DMS53 treated with DMSO at 0.1 percent for 48 hours (cell line): ENCODE measurements at regions not wholly inside any gene's neighbourhood (a gene's known extent, or its start where the extent isn't known, plus 50 kb on each side); places are given as distances from the start of the nearest gene placed in this dataset.
"Not testable (repeated sequence)": the region's sequence is repeated elsewhere in the genome, so short reads cannot be mapped to it uniquely, and the experiment has no call there.

Experiments
- DNase-seq: peaks from one replicate; lab custom pipeline; 2025; ENCODE audit not compliant: unreplicated experiment; lab: John Stamatoyannopoulos, UW

- DNase-seq: not testable (repeated sequence)
Observed at GRCh38 chr16:29297809-29298177, 108.7 kb downstream of the NPIPB11 start.

DNA sequence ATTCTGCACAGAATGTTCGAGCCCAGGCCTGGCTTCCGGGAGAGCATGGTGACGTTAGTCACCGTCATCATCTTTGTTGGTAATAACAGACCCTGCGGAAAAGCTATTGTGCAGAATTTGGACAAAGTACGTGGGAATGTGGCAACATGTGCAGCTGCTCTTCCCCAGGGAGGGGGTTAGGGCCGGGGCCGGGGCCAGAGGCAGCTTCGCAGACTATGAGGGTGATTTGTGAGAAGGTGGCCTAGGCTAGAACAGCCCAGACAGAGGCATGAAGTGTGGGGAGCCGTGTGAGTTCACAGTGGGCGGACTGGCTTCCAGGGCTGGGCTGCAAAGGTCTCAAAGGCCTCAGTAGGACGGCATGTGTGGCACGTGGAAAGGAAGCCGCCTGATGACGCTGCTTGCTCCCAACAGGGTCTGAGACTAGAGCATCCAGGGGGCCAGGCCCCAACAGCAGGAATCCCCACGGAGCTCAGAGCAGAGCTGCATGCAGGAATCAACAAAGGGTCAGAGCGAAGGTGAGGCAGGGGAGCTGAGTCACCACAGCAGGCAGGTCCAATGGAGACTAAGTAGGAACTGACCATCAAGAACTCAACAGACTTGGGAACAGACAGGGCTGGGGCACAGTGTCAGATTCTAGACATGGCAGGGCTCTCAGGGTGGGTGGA is 109.2 kb downstream of the NPIPB11 start:
- DNase-seq: not testable (repeated sequence)

GRCh38 chr16:29296176-29296575 is 110.3 kb downstream of the NPIPB11 start:
- not testable (repeated sequence) for DNase-seq

GRCh38 chr16:29294951-29295795 is 111.3 kb downstream of the NPIPB11 start:
- DNase-seq: not testable (repeated sequence)

- DNase-seq: not testable (repeated sequence)
Observed at GRCh38 chr16:29294400-29294933, 112.0 kb downstream of the NPIPB11 start.

DNA sequence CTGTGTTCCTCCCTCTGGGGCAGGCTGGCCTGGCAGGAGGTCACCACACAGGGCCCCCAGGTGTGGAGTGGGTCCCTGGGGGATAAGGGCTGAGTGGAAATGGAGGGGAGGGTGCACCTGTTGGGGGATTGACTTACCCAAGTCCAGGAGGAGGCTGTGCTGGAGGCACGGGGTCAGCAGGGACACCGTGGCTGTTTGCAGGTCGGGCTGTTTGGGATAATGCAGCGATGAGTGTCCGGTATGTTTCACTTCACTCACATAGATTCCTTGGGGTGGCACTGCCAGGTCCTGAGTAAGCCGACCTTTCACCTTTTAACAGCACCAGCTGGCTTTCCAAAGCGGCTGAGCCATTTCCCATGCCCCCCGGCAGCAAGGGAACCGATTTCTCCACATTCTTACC is 113.0 kb downstream of the NPIPB11 start:
- not testable (repeated sequence) for DNase-seq

DNA sequence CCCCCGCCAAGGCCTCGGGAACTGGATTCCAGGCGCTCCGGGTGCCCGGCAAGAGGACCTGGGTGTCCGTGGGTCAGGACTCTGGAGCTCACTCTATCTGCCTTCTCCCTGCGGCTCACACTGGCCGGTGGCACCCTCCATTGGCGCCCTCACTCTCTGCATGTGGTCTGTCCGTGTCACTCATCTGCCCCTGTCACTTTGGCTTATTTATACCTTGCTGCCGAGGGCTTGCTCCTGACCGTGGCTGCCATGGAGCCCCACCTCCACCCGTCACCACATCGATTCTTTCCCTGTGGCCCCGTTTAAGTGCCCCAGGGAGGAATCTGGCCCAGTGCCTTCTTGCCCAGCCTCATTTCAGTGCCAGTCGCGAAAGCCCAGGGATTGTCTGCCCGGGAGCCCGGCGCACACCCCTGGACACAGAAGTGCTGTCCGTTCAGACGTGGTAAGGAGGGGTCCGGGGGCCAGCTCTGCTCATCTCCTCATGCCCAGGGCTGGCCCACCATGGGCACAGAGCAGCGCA is 113.5 kb downstream of the NPIPB11 start:
- DNase-seq: not testable (repeated sequence)

- DNase-seq: not testable (repeated sequence)
Observed at GRCh38 chr16:29291329-29292271, 114.9 kb downstream of the NPIPB11 start.

DNA sequence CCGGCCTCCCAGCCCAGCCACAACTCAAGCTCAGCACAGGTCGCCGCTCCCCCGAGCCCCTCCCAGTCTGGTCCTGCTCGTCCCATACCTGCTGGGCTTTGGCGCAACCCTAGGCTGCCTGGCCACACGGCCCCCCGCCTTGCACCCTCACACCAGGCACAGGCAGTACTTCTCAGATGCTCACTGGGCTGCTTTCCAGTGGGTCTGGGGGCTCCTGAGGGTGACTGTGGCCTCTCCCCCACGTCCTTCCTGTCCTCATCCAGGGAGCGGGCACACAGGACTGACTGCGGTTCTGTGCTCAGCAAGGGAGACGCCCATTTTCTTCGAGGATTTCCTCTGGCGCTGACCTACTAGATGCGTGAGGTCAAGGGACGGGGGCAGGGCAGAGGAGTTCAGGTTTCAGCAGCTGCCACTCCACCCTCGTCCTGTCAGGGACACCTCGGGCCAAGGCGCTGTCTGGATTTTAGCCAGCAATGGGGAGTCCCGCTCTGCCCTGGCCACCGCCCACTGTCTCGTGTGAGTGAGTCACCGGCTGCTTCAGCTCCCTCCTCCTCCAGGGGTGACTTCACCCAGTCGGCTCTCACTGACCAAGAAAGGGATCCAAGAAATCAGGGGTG is 115.8 kb downstream of the NPIPB11 start:
- DNase-seq: peak; percentile 23

DNA sequence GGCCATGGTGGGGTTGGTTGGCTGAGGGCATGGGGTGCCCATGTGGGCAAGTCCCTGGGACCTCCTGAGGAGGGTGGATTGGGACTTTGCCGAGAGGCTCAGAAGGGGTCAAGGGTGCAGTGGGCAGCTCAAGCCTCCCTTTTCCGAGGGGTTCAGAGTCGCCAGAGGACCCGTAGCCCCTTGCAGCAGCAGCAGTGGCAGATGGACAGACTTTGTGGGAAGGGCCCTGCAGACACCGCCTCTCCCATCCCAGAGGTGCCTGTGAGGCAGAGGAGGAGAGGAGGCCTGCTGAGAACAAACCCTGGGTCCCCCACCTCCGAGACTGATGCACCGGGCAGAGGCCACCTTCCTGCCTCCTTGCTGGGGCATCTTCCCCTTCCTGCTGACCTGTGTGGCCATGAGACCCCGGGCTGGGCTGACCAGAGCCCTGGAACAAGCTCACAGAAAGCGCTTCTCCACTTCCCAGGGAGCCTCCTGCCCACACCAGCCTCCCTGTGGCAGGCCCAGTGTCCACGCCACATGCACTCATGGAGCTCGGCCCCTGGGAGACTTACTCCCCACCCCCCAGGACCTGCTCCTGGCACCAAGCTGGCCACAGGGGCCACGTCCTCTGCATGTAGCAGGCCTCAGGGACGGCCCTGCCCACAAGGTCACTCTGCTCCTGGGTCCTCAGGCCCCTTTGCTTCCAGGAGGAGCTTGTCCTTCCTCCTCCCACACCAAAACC is 116.8 kb downstream of the NPIPB11 start:
- not testable (repeated sequence) for DNase-seq

GRCh38 chr16:29288711-29289474 is 117.6 kb downstream of the NPIPB11 start:
- not testable (repeated sequence) for DNase-seq

- not testable (repeated sequence) for DNase-seq
Observed at GRCh38 chr16:29287871-29288535, 118.5 kb downstream of the NPIPB11 start.

DNA sequence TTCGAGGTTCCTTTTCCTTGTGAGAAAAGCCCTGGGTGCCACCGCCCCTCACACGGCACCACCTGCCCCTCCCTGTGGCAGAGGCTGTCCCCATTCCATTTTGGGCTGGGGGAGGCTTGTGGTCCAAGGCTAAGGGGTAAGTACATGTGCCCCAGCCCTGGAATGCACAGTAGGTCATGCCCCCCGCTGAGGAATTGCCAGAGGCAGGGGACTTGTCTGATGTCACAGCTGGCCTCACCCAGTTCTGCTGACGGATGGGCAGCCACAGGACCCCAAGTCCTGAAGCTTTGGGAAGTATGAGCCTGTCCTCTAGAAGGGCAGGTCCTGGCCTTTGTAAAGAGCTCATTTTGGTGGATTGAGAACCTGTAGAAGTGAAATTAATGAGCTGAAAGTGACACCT is 119.3 kb downstream of the NPIPB11 start:
- DNase-seq: not testable (repeated sequence)

- DNase-seq: not testable (repeated sequence)
Observed at GRCh38 chr16:29286796-29287195, 119.7 kb downstream of the NPIPB11 start.

DNA sequence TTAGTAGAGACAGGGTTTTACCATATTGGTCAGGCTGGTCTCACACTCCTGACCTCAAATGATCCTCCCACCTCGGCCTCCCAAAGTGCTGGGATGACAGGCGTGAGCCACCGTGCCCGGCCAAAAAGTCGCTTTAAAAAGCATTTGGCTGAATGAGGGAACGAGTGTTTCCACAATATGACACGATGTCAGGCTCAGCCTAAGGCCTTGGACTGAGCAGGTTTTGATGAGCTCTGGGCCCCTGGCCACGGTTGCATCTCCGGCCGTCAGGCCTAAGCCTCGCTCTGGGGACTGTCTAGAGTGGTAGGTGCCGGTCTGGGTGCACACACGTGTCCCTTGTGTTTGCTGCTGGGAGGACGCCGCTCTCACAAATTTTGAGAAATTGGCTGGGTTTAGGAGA is 120.3 kb downstream of the NPIPB11 start:
- not testable (repeated sequence) for DNase-seq

GRCh38 chr16:29285151-29285885 is 121.2 kb downstream of the NPIPB11 start:
- DNase-seq: not testable (repeated sequence)

GRCh38 chr16:29284723-29285122 is 121.8 kb downstream of the NPIPB11 start:
- DNase-seq: not testable (repeated sequence)
